Body of pancreas (tissue), 4 donors: ENCODE measurements at regions not wholly inside any gene's neighbourhood (a gene's known extent, or its start where the extent isn't known, plus 50 kb on each side); places are given as distances from the start of the nearest gene placed in this dataset.

Experiments used
- CTCF ChIP-seq, 7 experiments: fragments of 450-650 bp in 4 of 7; fragments of 200-600 bp in 3 of 7; sonication (generic) in 3 of 7; IDR thresholded peaks; one replicate each; pipeline ENCODE4 v1.5.1; 2016 to 2019; ENCODE audit warnings: antibody characterized with exemption in 7 of 7
- POLR2A ChIP-seq, 3 donors: fragments of 450-650 bp; IDR thresholded peaks; one replicate each; pipeline ENCODE4 v1.6.1; 2016; ENCODE audit warnings: antibody characterized with exemption in 3 of 3, mild to moderate bottlenecking in 2 of 3

- TF ChIP-seq CTCF (IDR thresholded peaks at IDR 0.05), result no peak
- TF ChIP-seq POLR2A (IDR thresholded peaks at IDR 0.05), result no peak
These were observed 195.7 kb downstream of the FCRL5 start for GRCh38 chr1:157356601-157357000.
